ENCODE measurements at regions not wholly inside any gene's neighbourhood (a gene's known extent, or its start where the extent isn't known, plus 50 kb on each side); places are given as distances from the start of the nearest gene placed in this dataset.

- H3K4me3 ChIP-seq (ENCODE audit: low read depth, low read length), result no peak overlapping the region
- TF ChIP-seq CTCF (IDR thresholded peaks at IDR 0.05; ENCODE audit: low read depth, low read length, missing control alignments), result no peak
- DNase-seq (ENCODE audit: low read depth), result no peak
Observed at GRCh38 chr2:240343548-240343947, 91.9 kb upstream of the GPC1 start.

- H3K4me3 ChIP-seq (ENCODE audit: low read depth, low read length), result no peak overlapping the region
- DNase-seq (ENCODE audit: low read depth), result no peak
- TF ChIP-seq CTCF (IDR thresholded peaks at IDR 0.05; ENCODE audit: low read depth, low read length, missing control alignments), result no peak
Observed at GRCh38 chr2:240344904-240345303, 90.6 kb upstream of the GPC1 start.

GRCh38 chr2:240346015-240346752, 89.3 kb upstream of the GPC1 start:
- H3K4me3 ChIP-seq (ENCODE audit: low read depth, low read length), result no peak overlapping the region
- no peak for DNase-seq (ENCODE audit: low read depth)
- no peak for TF ChIP-seq CTCF (IDR thresholded peaks at IDR 0.05; ENCODE audit: low read depth, low read length, missing control alignments)

GRCh38 chr2:240346753-240347372, 88.6 kb upstream of the GPC1 start:
- TF ChIP-seq CTCF (IDR thresholded peaks at IDR 0.05; ENCODE audit: low read depth, low read length, missing control alignments), result no peak
- DNase-seq (ENCODE audit: low read depth), result no peak
- no peak overlapping the region for H3K4me3 ChIP-seq (ENCODE audit: low read depth, low read length)

GRCh38 chr2:240347373-240347940, 88.0 kb upstream of the GPC1 start:
- no peak for DNase-seq (ENCODE audit: low read depth)
- TF ChIP-seq CTCF (IDR thresholded peaks at IDR 0.05; ENCODE audit: low read depth, low read length, missing control alignments), result no peak
- no peak overlapping the region for H3K4me3 ChIP-seq (ENCODE audit: low read depth, low read length)

- no peak for TF ChIP-seq CTCF (IDR thresholded peaks at IDR 0.05; ENCODE audit: low read depth, low read length, missing control alignments)
- H3K4me3 ChIP-seq (ENCODE audit: low read depth, low read length), result no peak overlapping the region
- DNase-seq (ENCODE audit: low read depth), result no peak
Observed at GRCh38 chr2:240347949-240348500, 87.4 kb upstream of the GPC1 start.
